ENCODE measurements at regions not wholly inside any gene's neighbourhood (a gene's known extent, or its start where the extent isn't known, plus 50 kb on each side); places are given as distances from the start of the nearest gene placed in this dataset.

DNA sequence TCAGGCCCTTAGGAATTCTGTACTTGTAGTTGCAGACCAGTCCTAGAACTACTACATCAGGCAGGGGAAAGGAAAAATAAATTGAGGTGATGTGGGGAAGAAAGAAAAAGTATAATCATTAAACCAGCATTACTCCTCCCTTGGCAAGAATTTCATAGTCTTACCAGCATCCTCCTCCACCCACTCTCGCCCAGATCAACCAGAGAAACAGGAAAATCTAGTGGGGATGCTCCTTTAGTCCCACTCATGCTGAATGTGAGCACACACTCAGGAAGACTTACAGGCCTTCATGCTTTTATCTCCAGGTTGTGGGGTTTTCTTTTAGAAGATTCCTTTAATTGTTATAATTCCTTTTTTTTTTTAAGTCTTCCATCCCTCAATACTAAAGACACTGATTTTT, 129.3 kb upstream of the CCDC150 start:
- no peak for DNase-seq
- Histone ChIP-seq H3K27me3 (no peaks in the 10 kb centered on the region), H3K4me3 (replicated peaks in 1 of 3) (no peak overlapping the region), H3K36me3 (no peaks in the 10 kb centered on the region), H3K4me1 (peaks cover 9% of the 10 kb centered on the region in 2 donors), H3K27ac (no peak overlapping the region), H3K9me3 (no peaks in the 10 kb centered on the region)
- intact Hi-C loops (cut with DNase I) = no loop called here
- WGBS, 2 donors = 95 to 97% methylated on average over 1 of the region's 1 CpG
- TF ChIP-seq POLR2A (IDR thresholded peaks at IDR 0.05) = no peak
- TF ChIP-seq, protein P1, sequence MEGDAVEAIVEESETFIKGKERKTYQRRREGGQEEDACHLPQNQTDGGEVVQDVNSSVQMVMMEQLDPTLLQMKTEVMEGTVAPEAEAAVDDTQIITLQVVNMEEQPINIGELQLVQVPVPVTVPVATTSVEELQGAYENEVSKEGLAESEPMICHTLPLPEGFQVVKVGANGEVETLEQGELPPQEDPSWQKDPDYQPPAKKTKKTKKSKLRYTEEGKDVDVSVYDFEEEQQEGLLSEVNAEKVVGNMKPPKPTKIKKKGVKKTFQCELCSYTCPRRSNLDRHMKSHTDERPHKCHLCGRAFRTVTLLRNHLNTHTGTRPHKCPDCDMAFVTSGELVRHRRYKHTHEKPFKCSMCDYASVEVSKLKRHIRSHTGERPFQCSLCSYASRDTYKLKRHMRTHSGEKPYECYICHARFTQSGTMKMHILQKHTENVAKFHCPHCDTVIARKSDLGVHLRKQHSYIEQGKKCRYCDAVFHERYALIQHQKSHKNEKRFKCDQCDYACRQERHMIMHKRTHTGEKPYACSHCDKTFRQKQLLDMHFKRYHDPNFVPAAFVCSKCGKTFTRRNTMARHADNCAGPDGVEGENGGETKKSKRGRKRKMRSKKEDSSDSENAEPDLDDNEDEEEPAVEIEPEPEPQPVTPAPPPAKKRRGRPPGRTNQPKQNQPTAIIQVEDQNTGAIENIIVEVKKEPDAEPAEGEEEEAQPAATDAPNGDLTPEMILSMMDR (IDR thresholded peaks at IDR 0.05) = no peak

DNA sequence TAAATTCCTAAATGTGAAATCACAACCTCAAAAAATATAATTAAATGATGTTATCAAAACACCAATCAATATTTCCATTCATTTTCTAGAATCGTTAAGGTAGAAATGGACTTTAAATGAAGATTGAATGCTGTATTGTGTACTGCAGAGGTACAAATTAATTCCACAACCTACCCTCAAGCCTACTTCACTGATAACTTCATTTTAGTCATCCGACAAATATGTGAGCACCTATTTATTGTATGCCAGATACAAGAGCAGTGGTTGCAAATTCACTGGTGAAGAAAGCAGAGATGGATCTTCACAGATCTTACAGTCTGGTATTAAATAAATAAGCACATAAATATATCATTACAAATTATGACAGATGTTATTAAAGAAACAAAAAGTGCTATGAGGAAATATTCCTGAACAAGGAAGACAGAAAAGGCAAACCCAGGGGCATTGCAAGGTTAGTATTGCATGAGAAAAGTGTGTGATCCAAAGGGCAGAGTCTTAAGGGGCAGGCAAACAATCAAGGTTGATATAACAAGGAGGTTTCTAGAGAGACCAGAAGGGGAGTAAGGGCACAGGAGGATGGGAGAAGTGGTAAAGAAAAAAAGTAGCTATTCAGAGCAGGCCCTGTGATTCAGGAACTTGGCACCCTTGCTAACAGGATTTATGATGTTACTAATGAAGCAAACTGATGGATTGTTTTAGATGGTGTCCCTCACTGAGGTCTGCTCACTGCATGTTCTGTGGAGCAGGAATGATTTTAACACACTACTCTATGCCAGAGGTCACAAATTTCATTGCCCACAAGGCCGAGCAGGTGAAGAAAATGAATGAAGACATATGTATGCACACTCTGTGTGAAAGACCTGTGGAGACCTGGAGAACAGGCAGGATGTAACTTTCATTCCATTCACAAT, 128.0 kb upstream of the CCDC150 start:
- Histone ChIP-seq H3K4me3 (replicated peaks in 1 of 3) (no peak overlapping the region), H3K36me3 (no peaks in the 10 kb centered on the region), H3K27ac (no peak overlapping the region), H3K4me1 (peaks cover 9 to 11% of the 10 kb centered on the region in 2 donors), H3K9me3 (no peaks in the 10 kb centered on the region), H3K27me3 (no peaks in the 10 kb centered on the region)
- TF ChIP-seq, protein P1 (IDR thresholded peaks at IDR 0.05) = no peak
- no peak for TF ChIP-seq POLR2A (IDR thresholded peaks at IDR 0.05)
- WGBS, 2 donors = 92 to 93% methylated on average over 3 of the region's 3 CpGs
- DNase-seq = no peak
- intact Hi-C loops (cut with DNase I) = no loop called here

DNA sequence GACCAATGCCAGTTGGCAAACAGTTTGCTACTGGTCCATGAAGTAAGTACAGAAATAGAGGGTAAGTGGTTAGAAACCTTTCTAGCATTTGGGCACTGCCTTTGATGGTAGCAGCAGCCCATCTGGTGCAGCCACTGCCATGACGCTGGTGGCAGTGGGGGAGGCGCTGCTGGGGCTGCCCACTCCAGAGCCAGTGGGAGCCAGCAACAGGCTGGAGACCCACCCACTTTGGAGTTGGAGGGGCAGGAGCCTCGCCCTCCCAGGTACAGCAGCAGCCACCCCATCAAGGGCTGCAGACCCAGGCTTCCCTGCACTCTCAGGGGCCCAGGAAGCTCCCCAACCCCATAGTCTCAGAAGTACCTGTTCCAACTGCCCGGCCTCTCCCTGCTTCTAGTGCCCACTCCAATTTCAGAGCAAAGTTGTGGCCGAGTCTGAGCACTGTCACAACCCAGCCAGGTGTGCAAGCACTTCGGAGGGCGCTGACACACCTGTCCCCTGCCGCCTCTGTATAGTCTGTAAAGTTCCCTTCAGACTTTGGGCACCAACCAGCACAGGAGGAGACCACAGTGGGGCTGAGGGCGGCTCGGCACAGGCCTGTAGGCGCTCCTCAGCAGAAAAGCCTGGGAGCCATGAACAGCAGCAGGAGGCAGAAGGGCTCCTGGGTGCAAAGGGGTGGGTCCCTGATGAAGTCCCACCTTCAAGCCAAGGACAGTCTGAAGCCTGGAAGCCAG, 125.6 kb upstream of the CCDC150 start:
- Histone ChIP-seq H3K27me3 (no peaks in the 10 kb centered on the region), H3K27ac (no peak overlapping the region), H3K4me1 (peaks cover 4 to 6% of the 10 kb centered on the region in 2 donors), H3K9me3 (no peaks in the 10 kb centered on the region), H3K36me3 (no peaks in the 10 kb centered on the region), H3K4me3 (replicated peaks in 1 of 3) (no peak overlapping the region)
- DNase-seq = no peak
- TF ChIP-seq, protein P1 (IDR thresholded peaks at IDR 0.05) = no peak
- TF ChIP-seq POLR2A (IDR thresholded peaks at IDR 0.05) = no peak
- 79 to 86% methylated on average over 7 to 8 of the region's 11 CpGs for WGBS, 2 donors
- intact Hi-C loops (cut with DNase I) = no loop called here

DNA sequence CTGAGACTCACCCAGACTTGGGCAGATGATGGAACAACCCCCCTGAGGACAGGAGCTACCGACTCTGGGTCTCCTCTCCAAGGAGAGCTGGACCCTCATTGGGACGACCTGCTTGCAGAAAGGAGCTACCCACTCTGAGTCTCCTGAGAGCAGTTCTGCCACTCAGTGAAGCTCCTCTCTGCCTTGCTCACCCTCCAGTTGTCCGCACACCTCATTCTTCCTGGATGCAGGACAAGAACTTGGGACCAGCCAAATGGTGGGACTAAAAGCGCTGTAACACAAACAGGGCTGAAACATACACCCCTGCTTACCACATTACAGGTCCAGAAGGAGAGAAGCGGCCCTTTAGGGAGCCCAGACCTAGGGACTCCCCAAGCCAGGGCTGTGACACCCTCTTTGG, 124.9 kb upstream of the CCDC150 start:
- H3K4me1 ChIP-seq = peaks cover 4 to 6% of the 10 kb centered on the region in 2 donors
- H3K4me3 ChIP-seq (replicated peaks in 1 of 3) = no peak overlapping the region
- no peak overlapping the region for H3K27ac ChIP-seq
- DNase-seq = no peak
- intact Hi-C loops (cut with DNase I) = no loop called here
- WGBS, 2 donors = 97 to 100% methylated on average over 3 of the region's 5 CpGs
- no peaks in the 10 kb centered on the region for H3K27me3 ChIP-seq
- TF ChIP-seq, protein P1 (IDR thresholded peaks at IDR 0.05) = no peak
- TF ChIP-seq POLR2A (IDR thresholded peaks at IDR 0.05) = no peak
- H3K9me3 ChIP-seq = no peaks in the 10 kb centered on the region
- H3K36me3 ChIP-seq = no peaks in the 10 kb centered on the region

DNA sequence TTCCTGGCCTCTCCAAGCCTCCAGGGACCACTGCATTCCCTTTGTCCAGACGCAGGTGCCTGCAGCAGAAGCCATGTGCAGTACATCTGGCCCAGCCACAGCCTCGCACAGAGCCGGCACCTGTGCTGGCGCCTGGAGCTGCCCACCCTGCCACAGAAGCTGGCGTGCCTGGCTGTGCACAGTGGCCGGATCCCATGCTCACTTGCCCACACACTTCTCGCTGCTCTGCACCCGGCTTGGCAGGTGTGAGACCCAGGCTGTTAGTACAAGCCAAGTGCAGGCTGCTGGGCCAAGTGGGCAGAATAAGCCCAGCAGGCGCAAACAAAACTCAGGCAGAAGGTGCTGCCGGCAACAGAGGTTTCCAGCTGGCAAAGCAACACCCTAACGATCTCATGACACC, 124.5 kb upstream of the CCDC150 start:
- DNase-seq = peak; percentile 74 to 86
- Histone ChIP-seq H3K36me3 (no peaks in the 10 kb centered on the region), H3K4me3 (replicated peaks in 1 of 3) (no peak overlapping the region), H3K27ac (no peak overlapping the region), H3K9me3 (no peaks in the 10 kb centered on the region), H3K4me1 (peaks cover 4 to 6% of the 10 kb centered on the region in 2 donors), H3K27me3 (no peaks in the 10 kb centered on the region)
- TF ChIP-seq POLR2A (IDR thresholded peaks at IDR 0.05) = no peak
- TF ChIP-seq, protein P1 (IDR thresholded peaks at IDR 0.05) = no peak
- WGBS, 2 donors = 24 to 40% methylated on average over 7 to 9 of the region's 11 CpGs
- intact Hi-C loops (cut with DNase I) = no loop called here

Measured in thyroid gland (tissue), 4 donors.